ENCODE measurements at regions not wholly inside any gene's neighbourhood (a gene's known extent, or its start where the extent isn't known, plus 50 kb on each side); places are given as distances from the start of the nearest gene placed in this dataset.

- H3K9me3 Mint-ChIP-seq, result peaks cover 14 to 36% (median 30%) of the 10 kb centered on the region in 7 donors
- H3K27ac Mint-ChIP-seq, result no peak overlapping the region
- ATAC-seq (ENCODE audit: low read depth in 2 of 2), result no peak
- no peak for DNase-seq
- peaks cover 0 to 17% (median 6%) of the 10 kb centered on the region in 3 donors for H3K27me3 Mint-ChIP-seq
- peaks cover 0 to 10% of the 10 kb centered on the region in 2 donors for H3K36me3 Mint-ChIP-seq
- H3K4me3 Mint-ChIP-seq, result no peak overlapping the region
- no peaks in the 10 kb centered on the region for H3K4me1 Mint-ChIP-seq
These were observed 115.2 kb downstream of the INHBB start for GRCh38 chr2:120461092-120461491.

- H3K9me3 Mint-ChIP-seq, result peaks cover 13 to 31% (median 25%) of the 10 kb centered on the region in 7 donors
- no peak overlapping the region for H3K27ac Mint-ChIP-seq
- peaks cover 0 to 8% of the 10 kb centered on the region in 2 donors for H3K36me3 Mint-ChIP-seq
- ATAC-seq (ENCODE audit: low read depth in 2 of 2) (no peak), DNase-seq (no peak)
- no peaks in the 10 kb centered on the region for H3K4me1 Mint-ChIP-seq
- no peak overlapping the region for H3K4me3 Mint-ChIP-seq
- peaks cover 0 to 23% (median 6%) of the 10 kb centered on the region in 3 donors for H3K27me3 Mint-ChIP-seq
These were observed 115.9 kb downstream of the INHBB start for GRCh38 chr2:120461546-120462537.

GRCh38 chr2:120463527-120463926, 117.6 kb downstream of the INHBB start:
- H3K27me3 Mint-ChIP-seq, result peaks cover 0 to 16% (median 6%) of the 10 kb centered on the region in 3 donors
- peaks cover 6 to 15% (median 12%) of the 10 kb centered on the region in 7 donors for H3K9me3 Mint-ChIP-seq

GRCh38 chr2:120463996-120464395, 118.1 kb downstream of the INHBB start:
- ATAC-seq (ENCODE audit: low read depth in 2 of 2) (no peak), DNase-seq (no peak)
- H3K27ac Mint-ChIP-seq, result no peak overlapping the region
- H3K4me1 Mint-ChIP-seq, result no peaks in the 10 kb centered on the region
- peaks cover 0 to 16% (median 6%) of the 10 kb centered on the region in 3 donors for H3K27me3 Mint-ChIP-seq
- H3K4me3 Mint-ChIP-seq, result no peak overlapping the region
- peaks cover 3 to 11% (median 10%) of the 10 kb centered on the region in 7 donors for H3K9me3 Mint-ChIP-seq
- no peaks in the 10 kb centered on the region for H3K36me3 Mint-ChIP-seq

More at GRCh38 chr2:120463527-120463926, 117.6 kb downstream of the INHBB start:
- H3K27ac Mint-ChIP-seq, result no peak overlapping the region
- H3K36me3 Mint-ChIP-seq, result no peaks in the 10 kb centered on the region
- ATAC-seq (ENCODE audit: low read depth in 2 of 2) (no peak), DNase-seq (no peak)
- H3K4me3 Mint-ChIP-seq, result no peak overlapping the region
- no peaks in the 10 kb centered on the region for H3K4me1 Mint-ChIP-seq

- H3K4me3 Mint-ChIP-seq, result no peak overlapping the region
- no peaks in the 10 kb centered on the region for H3K4me1 Mint-ChIP-seq
- DNase-seq (no peak), ATAC-seq (ENCODE audit: low read depth in 2 of 2) (no peak)
- no peak overlapping the region for H3K27ac Mint-ChIP-seq
- no peaks in the 10 kb centered on the region for H3K36me3 Mint-ChIP-seq
- H3K9me3 Mint-ChIP-seq, result peaks cover 0 to 6% (median 5%) of the 10 kb centered on the region in 7 donors
- peaks cover 0 to 16% (median 6%) of the 10 kb centered on the region in 3 donors for H3K27me3 Mint-ChIP-seq
These were observed 118.6 kb downstream of the INHBB start for GRCh38 chr2:120464448-120464931.

- H3K27me3 Mint-ChIP-seq, result peaks cover 0 to 16% (median 6%) of the 10 kb centered on the region in 3 donors
- no peak overlapping the region for H3K27ac Mint-ChIP-seq
- DNase-seq (no peak), ATAC-seq (ENCODE audit: low read depth in 2 of 2) (no peak)
- no peaks in the 10 kb centered on the region for H3K4me1 Mint-ChIP-seq
- H3K4me3 Mint-ChIP-seq, result no peak overlapping the region
- H3K36me3 Mint-ChIP-seq, result no peaks in the 10 kb centered on the region
- peaks cover 0 to 5% (median 0%) of the 10 kb centered on the region in 7 donors for H3K9me3 Mint-ChIP-seq
These were observed 119.2 kb downstream of the INHBB start for GRCh38 chr2:120465012-120465700.

- Mint-ChIP-seq H3K9me3 (peaks cover 0 to 2% (median 0%) of the 10 kb centered on the region in 7 donors), H3K27me3 (peaks cover 0 to 16% (median 4%) of the 10 kb centered on the region in 3 donors), H3K4me1 (no peaks in the 10 kb centered on the region), H3K36me3 (no peaks in the 10 kb centered on the region), H3K4me3 (no peak overlapping the region), H3K27ac (no peak overlapping the region)
- no peak for ATAC-seq (ENCODE audit: low read depth in 2 of 2)
- DNase-seq, result no peak
These were observed 119.7 kb downstream of the INHBB start for GRCh38 chr2:120465701-120465988.

GRCh38 chr2:120465989-120466703, 120.2 kb downstream of the INHBB start:
- peaks cover 0 to 2% (median 0%) of the 10 kb centered on the region in 7 donors for H3K9me3 Mint-ChIP-seq
- no peaks in the 10 kb centered on the region for H3K36me3 Mint-ChIP-seq
- peaks cover 0 to 16% (median 0%) of the 10 kb centered on the region in 3 donors for H3K27me3 Mint-ChIP-seq
- H3K4me1 Mint-ChIP-seq, result no peaks in the 10 kb centered on the region
- DNase-seq (no peak), ATAC-seq (ENCODE audit: low read depth in 2 of 2) (no peak)
- no peak overlapping the region for H3K4me3 Mint-ChIP-seq
- no peak overlapping the region for H3K27ac Mint-ChIP-seq

- Mint-ChIP-seq H3K4me1 (no peaks in the 10 kb centered on the region), H3K27ac (peak overlapping the region in 1 of 6 donors; percentile 67), H3K9me3 (peaks cover 0 to 3% (median 0%) of the 10 kb centered on the region in 7 donors), H3K27me3 (peaks cover 0 to 16% (median 0%) of the 10 kb centered on the region in 3 donors), H3K4me3 (no peak overlapping the region), H3K36me3 (no peaks in the 10 kb centered on the region)
- no peak for ATAC-seq (ENCODE audit: low read depth in 2 of 2)
- DNase-seq, result no peak
These were observed 120.7 kb downstream of the INHBB start for GRCh38 chr2:120466704-120467054.

GRCh38 chr2:120468136-120468535, 122.2 kb downstream of the INHBB start:
- Mint-ChIP-seq H3K27ac (no peak overlapping the region), H3K36me3 (no peaks in the 10 kb centered on the region), H3K4me1 (no peaks in the 10 kb centered on the region), H3K27me3 (peaks cover 0 to 16% (median 0%) of the 10 kb centered on the region in 3 donors), H3K9me3 (peaks cover 2 to 13% (median 3%) of the 10 kb centered on the region in 7 donors), H3K4me3 (no peak overlapping the region)
- DNase-seq (no peak), ATAC-seq (ENCODE audit: low read depth in 2 of 2) (no peak)

GRCh38 chr2:120469426-120469825, 123.5 kb downstream of the INHBB start:
- Mint-ChIP-seq H3K36me3 (no peaks in the 10 kb centered on the region), H3K4me3 (no peak overlapping the region), H3K27me3 (peaks cover 0 to 16% (median 0%) of the 10 kb centered on the region in 3 donors), H3K9me3 (peaks cover 2 to 13% (median 3%) of the 10 kb centered on the region in 7 donors), H3K27ac (no peak overlapping the region), H3K4me1 (no peaks in the 10 kb centered on the region)
- ATAC-seq (ENCODE audit: low read depth in 2 of 2), result no peak
- DNase-seq, result no peak

- Mint-ChIP-seq H3K27ac (no peak overlapping the region), H3K36me3 (no peaks in the 10 kb centered on the region), H3K9me3 (peaks cover 2 to 13% (median 3%) of the 10 kb centered on the region in 7 donors), H3K27me3 (peaks cover 0 to 13% (median 0%) of the 10 kb centered on the region in 3 donors), H3K4me3 (no peak overlapping the region), H3K4me1 (no peaks in the 10 kb centered on the region)
- no peak for ATAC-seq (ENCODE audit: low read depth in 2 of 2)
- DNase-seq, result no peak
These were observed 124.4 kb downstream of the INHBB start for GRCh38 chr2:120470041-120470965.
